A673 (cell line): ENCODE measurements at regions not wholly inside any gene's neighbourhood (a gene's known extent, or its start where the extent isn't known, plus 50 kb on each side); places are given as distances from the start of the nearest gene placed in this dataset.

ENCODE experiments used
- BruUV-seq: library from RNA; stranded (reverse); fragments of 400-500 nt; replicated peaks from 2 replicates; lab custom pipeline; 2021; lab: Mats Ljungman, UMichigan
- CTCF ChIA-PET: fragments of 300-600 bp; sonication (Branson Sonifier 250); formaldehyde crosslinking; loops from one replicate; lab custom pipeline; 2022; ENCODE audit warnings: antibody characterized with exemption; lab: Charles Lee
- POLR2A ChIA-PET: fragments of 300-600 bp; sonication (Branson Sonifier 250); formaldehyde crosslinking; loops from one replicate; lab custom pipeline; 2022; ENCODE audit warnings: antibody characterized with exemption; ENCODE audit not compliant: low non-redundant PET; lab: Charles Lee
- DNase-seq: peaks from one replicate; pipeline ENCODE4 v3.0.0-alpha.2; 2015; ENCODE audit warnings: low spot score
- H3K27ac ChIP-seq: fragments of 200-600 bp; sonication (generic); 2 replicates; pipeline ENCODE4 v1.5.1; 2016; ENCODE audit warnings: mixed run types, low read depth, mild to moderate bottlenecking, mixed read lengths, antibody characterized with exemption, low read length; ENCODE audit not compliant: poor library complexity, severe bottlenecking
- H3K27me3 ChIP-seq: fragments of 200-600 bp; sonication (generic); replicated peaks from 2 replicates; pipeline ENCODE4 v1.6.1; 2017; ENCODE audit warnings: mixed run types, low read depth, mild to moderate bottlenecking, mixed read lengths, antibody characterized with exemption, low read length; ENCODE audit not compliant: insufficient read depth, poor library complexity
- H3K36me3 ChIP-seq: fragments of 200-600 bp; sonication (generic); 2 replicates; pipeline ENCODE4 v1.6.1; 2016; ENCODE audit warnings: mixed run types, mild to moderate bottlenecking, mixed read lengths, antibody characterized with exemption, low read length; ENCODE audit not compliant: insufficient read depth, poor library complexity, severe bottlenecking
- H3K4me1 ChIP-seq: fragments of 200-600 bp; sonication (generic); 2 replicates; pipeline ENCODE4 v1.6.1; 2017; ENCODE audit warnings: mixed run types, mild to moderate bottlenecking, mixed read lengths, antibody characterized with exemption, low read length; ENCODE audit not compliant: insufficient read depth, poor library complexity, severe bottlenecking
- H3K4me3 ChIP-seq: fragments of 200-600 bp; sonication (generic); 2 replicates; pipeline ENCODE4 v1.5.1; 2016; ENCODE audit warnings: low read depth, mixed run types, mild to moderate bottlenecking, mixed read lengths, low read length; ENCODE audit not compliant: poor library complexity, severe bottlenecking
- H3K9me3 ChIP-seq: fragments of 200-600 bp; sonication (generic); 2 replicates; pipeline ENCODE4 v1.6.1; 2016; ENCODE audit warnings: mixed run types, low read depth, mild to moderate bottlenecking, mixed read lengths, antibody characterized with exemption, low read length; ENCODE audit not compliant: poor library complexity, severe bottlenecking
- EZH2 ChIP-seq: fragments of 200-600 bp; sonication (generic); IDR thresholded peaks from 2 replicates; pipeline ENCODE4 v1.6.1; 2017; ENCODE audit warnings: borderline replicate concordance, low read depth, mild to moderate bottlenecking, mixed read lengths, antibody characterized with exemption, low read length; ENCODE audit not compliant: poor library complexity, severe bottlenecking
- intact Hi-C: fragments of 100-400 bp; cut with micrococcal nuclease; formaldehyde crosslinking; loops from one replicate; pipeline ENCODE4 v1.10.0; 2022; ENCODE audit not compliant: unreplicated experiment
- TF ChIP-seq, protein P1 (sequence below): fragments of 300-800, 200-600 bp; sonication (generic); conservative IDR thresholded peaks from 2 replicates; pipeline ENCODE4 v1.5.1; 2017; ENCODE audit warnings: low read depth, mild to moderate bottlenecking, antibody characterized with exemption, low read length, moderate library complexity, mixed read lengths

DNA sequence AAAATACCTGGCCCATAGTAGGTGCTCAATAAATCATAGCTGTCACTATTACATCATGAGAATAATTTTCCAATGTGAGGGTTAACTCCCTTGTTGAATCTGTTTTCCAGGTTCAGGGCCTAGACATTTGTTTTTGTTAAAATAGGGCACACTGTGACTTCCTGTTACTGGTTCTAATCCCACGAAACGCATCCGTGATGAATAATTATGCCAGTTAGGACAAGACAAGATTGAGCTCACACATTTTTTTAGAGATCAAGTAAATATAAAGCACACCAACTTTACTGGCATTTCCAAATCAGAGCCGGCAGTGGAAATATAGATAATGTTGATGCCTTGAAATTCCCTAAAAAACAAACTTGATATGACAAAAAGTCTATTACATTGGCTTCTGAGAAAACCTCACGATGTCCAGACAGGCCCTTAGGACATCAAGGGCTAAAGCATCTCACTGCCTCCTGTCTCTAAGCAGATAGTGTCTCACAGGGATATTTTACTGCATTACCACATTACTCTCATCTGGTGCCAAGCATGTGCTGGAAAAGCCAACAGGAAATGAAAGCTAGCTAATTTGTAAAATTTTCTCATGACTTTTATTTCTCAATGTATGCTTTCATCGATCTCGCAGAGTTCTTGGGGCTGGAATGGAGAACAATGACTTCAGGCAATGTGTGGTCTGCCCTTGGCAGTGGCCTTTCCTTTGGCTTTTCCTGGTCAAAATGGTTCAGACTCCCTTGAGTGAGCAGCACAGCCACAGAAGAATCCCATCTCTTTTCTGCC lies 414.3 kb upstream of the PAPPA start:
- TF ChIP-seq, protein P1, sequence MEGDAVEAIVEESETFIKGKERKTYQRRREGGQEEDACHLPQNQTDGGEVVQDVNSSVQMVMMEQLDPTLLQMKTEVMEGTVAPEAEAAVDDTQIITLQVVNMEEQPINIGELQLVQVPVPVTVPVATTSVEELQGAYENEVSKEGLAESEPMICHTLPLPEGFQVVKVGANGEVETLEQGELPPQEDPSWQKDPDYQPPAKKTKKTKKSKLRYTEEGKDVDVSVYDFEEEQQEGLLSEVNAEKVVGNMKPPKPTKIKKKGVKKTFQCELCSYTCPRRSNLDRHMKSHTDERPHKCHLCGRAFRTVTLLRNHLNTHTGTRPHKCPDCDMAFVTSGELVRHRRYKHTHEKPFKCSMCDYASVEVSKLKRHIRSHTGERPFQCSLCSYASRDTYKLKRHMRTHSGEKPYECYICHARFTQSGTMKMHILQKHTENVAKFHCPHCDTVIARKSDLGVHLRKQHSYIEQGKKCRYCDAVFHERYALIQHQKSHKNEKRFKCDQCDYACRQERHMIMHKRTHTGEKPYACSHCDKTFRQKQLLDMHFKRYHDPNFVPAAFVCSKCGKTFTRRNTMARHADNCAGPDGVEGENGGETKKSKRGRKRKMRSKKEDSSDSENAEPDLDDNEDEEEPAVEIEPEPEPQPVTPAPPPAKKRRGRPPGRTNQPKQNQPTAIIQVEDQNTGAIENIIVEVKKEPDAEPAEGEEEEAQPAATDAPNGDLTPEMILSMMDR = no peak
- TF ChIP-seq EZH2 = no peak
- Histone ChIP-seq H3K36me3 (no peaks in the 10 kb centered on the region), H3K4me1 (peaks cover 13% of the 10 kb centered on the region), H3K4me3 (no peak overlapping the region), H3K27me3 (no peaks in the 10 kb centered on the region), H3K27ac (peak overlapping the region; percentile 44), H3K9me3 (no peaks in the 10 kb centered on the region)
- peak; percentile 39 for DNase-seq
- intact Hi-C loops = no loop called here
- POLR2A ChIA-PET = no interaction called here
- BruUV-seq = no TSS peak
- CTCF ChIA-PET = no interaction called here

DNA sequence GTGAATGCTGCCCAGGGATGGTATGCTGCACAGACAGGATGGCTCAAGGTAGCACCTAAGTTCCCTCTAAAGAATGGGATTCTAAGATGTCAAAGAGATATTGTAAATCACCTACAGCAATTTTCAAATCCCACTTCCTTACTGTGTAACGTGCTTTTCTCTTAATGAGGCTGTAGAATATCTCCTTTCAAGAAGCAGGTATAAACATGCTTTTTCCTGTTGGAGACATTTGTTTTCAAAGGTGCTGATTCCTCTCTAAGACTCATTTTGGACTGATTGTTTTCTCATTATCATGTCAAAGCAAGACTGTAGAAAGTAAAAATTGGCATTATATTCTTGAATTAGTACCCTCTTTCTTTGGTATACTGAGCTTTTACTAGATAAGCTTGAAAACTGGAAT lies 412.6 kb upstream of the PAPPA start:
- TF ChIP-seq EZH2 = no peak
- TF ChIP-seq, protein P1 = no peak
- intact Hi-C loops = no loop called here
- Histone ChIP-seq H3K4me1 (peaks cover 12% of the 10 kb centered on the region), H3K27ac (no peak overlapping the region), H3K27me3 (no peaks in the 10 kb centered on the region), H3K9me3 (no peaks in the 10 kb centered on the region), H3K4me3 (no peak overlapping the region), H3K36me3 (no peaks in the 10 kb centered on the region)
- CTCF ChIA-PET = no interaction called here
- no peak for DNase-seq
- POLR2A ChIA-PET = interaction anchor here (0.6 kb wide), 1 partner anchor 11 kb away, joined by 3 read pairs; no protein-coding TSS in a partner anchor
- no TSS peak for BruUV-seq

- H3K4me1 ChIP-seq = peaks cover 9% of the 10 kb centered on the region
- ChIA-PET POLR2A (interaction anchor here (0.6 kb wide), 1 partner anchor 40 kb away, joined by 3 read pairs; no protein-coding TSS in a partner anchor), CTCF (no interaction called here)
- no peaks in the 10 kb centered on the region for H3K36me3 ChIP-seq
- DNase-seq = no peak
- no peaks in the 10 kb centered on the region for H3K9me3 ChIP-seq
- H3K27ac ChIP-seq = no peak overlapping the region
- H3K4me3 ChIP-seq = no peak overlapping the region
- no peak for TF ChIP-seq EZH2
- TF ChIP-seq, protein P1 = no peak
- no TSS peak for BruUV-seq
- H3K27me3 ChIP-seq = no peaks in the 10 kb centered on the region
- intact Hi-C loops = no loop called here
Observed at GRCh38 chr9:115743709-115744605, 409.6 kb upstream of the PAPPA start.
